Head of caudate nucleus (tissue), 42 donors: ENCODE measurements at regions not wholly inside any gene's neighbourhood (a gene's known extent, or its start where the extent isn't known, plus 50 kb on each side); places are given as distances from the start of the nearest gene placed in this dataset.

Experiments used
- DNase-seq, 42 donors: peaks; one replicate each; pipeline versions ENCODE4 v3.0.0 to v3.0.0-alpha.2; 2020 to 2021; ENCODE audit warnings: mixed read lengths in 7 of 42
- intact Hi-C: fragments of 100-400 bp; cut with DNase I; formaldehyde crosslinking; loops from one replicate; pipeline ENCODE4 v1.15.0; 2022

DNA sequence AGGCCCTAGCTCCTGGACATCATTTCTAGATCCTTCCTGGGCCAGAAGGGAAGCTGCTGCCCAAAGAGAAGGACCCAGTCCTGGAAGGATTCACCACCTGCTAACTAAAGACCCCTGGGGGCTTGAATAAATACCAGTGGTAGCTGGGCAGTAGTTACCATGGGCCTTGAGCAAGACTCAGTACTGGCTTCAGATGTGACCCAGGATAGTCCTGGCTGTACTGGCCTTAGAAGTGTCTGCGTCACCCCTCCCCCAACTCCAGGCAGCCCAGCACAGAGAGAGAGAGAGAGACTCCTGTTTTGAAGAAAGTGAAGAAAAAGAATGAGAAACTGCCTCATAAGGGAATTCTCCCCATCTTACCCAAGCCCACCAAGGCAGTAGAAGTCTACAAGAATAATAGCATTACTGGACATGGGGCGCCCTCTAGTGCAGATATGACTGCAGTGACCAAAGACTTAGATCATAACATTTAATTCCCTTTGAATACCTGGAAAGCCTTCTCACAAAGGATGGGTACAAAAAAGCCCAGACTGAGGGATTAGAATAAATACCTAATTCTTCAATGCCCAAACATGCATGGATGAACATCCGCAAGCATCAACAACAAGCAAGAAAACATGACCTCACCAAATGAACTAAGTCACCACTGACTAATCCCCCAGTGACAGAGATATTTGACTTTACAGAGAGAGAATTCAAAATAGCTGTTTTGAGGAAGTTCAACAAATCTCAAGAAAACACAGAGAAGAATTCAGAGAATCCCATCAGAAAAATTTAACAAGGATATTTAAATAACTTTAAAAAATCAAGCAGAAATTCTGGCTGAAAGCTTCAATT lies 171.8 kb downstream of the HNRNPD start:
- intact Hi-C loops, result loop anchor here (5.0 kb wide), 1 partner anchor 800 kb away; no protein-coding TSS in a partner anchor
- DNase-seq, result peak in 31 of 42 donors; percentile 11 to 76 (median 42)

DNA sequence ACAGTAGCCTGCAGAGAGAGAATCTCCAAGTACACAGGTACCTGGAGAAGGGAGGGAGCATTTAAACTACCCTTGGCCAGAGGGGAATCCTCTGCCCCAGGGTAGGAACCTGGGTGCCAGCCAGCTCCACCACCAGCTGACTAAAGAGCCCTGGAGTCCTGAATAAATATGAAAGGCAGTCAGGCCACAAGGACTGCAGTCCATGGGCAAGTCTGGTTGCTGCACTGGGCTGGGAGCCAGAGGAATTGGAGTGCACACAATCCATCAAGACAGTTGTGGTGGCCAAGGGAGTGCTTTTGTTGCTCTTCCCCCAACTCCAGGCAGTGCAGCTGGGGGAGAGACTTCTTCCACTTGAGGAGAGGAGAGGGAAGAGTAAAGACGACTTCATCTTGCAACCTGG lies 172.5 kb downstream of the HNRNPD start:
- no peak for DNase-seq
- intact Hi-C loops, result loop anchor here (5.0 kb wide), 1 partner anchor 799 kb away; no protein-coding TSS in a partner anchor

DNA sequence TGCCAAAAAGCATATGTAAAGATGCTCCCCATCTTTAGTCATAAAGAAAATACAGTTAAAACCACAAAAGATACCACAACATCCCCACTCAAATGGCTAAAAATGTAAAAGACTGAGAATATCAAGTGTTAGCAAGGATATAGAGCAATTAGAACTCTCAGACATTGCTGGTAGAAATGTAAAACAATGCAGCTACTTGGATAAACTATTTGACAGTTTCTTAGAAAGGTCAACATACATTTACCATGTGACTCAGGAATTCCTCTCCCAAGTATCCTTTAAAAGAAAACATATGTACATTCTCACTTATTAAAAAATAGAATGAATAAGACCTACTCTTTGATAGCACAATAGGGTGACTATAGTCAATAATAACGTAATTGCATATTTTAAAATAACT lies 173.7 kb downstream of the HNRNPD start:
- intact Hi-C loops, result loop anchor here (5.0 kb wide), 1 partner anchor 798 kb away; no protein-coding TSS in a partner anchor
- no peak for DNase-seq

DNA sequence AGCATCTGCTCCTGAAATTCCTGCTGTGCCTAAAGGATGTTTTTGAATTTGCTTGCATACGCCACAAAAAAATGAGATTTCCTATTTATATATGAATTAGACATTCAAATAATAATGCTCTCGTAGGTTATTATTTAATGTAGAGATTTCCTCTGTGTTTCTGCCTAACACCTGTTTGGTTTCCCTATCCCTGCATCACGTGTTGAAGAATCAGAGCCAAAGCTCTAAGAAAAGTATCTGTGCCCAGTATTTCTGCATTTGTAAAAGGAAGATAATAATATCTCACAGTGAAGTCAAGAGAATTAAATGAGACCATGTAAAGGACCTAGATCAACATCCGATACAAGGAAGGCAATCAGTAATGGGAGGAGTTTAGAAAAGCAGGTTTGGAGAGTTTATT lies 179.5 kb downstream of the HNRNPD start:
- intact Hi-C loops, result no loop called here
- DNase-seq, result no peak

DNA sequence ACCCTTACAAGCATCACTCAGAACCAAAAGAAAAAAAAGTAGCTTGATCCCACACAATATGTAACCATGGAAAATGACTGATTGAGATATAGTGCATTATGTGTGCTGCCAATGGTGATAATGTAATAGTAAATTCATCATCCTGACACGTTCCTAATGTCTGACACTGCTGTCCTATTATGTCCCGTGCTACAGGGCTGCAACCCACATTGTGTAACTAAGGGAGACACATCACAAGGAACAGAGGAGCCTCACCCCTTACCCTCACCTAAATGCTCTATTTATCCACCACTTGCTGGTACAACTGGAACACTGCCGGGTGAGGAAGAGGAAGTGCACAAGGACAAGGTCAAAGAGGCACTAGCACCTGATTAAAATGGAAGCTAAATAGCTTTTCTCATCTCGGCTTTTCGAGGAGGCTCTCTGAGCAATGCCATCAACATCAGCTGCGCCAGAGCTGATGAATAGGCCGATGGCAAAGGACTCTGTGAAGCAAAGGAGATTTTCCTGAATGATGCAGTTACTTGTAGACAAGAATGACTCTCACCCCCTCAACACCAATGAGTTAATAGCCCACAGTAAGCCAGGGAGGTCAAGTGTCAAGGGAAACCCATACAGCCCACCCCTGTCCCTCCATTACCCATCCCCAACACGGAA lies 181.6 kb downstream of the HNRNPD start:
- no peak for DNase-seq
- intact Hi-C loops, result no loop called here

DNA sequence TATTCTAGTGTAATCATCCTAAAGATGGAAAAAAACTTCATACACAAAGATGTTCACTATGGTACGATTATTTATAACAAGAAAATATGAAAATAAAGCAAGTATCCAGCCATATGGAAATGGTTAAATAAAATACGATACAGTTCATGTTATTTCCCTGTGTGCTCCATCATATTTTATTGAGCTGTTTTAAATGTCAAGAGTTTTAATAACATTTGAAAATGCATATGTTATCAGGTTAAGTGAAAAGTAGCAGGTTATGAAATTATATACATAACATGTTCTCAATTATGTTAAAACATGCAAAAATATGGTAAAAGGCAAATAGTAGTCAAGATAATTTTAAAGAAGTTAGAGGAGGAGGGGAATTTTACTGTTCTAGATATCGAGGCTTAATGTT lies 192.0 kb downstream of the HNRNPD start:
- no peak for DNase-seq
- intact Hi-C loops, result no loop called here

DNA sequence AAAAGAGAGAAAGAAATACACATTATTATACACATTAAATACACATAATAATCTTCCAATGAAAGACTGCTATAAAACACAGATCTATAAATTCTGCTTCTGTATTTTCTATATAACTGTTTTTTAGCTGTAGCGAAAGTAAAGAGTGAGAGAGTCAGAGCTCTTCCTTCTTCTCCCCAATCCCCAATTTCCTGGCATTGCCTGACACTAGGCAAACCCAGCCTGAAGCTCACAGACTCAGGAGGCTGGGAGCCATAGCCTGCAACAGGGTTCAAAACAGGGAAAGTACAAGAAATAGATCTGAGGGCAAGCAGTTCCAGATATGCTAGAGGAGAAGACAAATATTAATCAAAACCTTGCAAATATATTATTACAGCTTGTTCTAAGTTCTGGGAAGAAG lies 201.6 kb downstream of the HNRNPD start:
- intact Hi-C loops, result no loop called here
- no peak for DNase-seq

DNA sequence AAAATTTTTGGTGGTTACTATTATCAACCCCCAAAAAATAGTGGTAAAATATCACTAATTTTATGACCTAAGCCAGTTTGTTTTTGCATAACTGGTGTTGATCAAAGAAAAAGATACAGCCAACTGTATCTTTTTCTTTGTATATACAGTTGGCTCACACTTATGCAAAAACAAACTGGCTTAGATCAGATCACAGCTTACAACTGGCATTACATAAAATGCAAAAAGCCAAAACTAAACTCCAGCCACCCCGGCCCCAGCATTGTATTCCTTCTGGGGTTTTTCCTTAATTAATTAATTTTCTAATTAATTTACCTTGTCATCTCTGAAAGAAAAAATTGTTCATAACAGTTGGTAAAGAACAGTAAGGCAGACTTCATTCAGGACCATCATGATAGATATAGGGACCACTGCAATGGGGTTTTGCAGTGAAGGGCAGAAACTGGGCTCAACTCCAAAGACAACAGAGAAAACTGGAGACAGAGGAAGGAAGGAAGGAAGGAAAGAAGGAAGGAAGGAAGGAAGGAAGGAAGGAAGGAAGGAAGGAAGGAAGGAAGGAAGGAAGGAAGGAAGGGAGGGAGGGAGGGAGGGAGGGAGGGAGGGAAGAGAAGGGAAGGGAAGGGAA lies 202.1 kb downstream of the HNRNPD start:
- DNase-seq, result no peak
- intact Hi-C loops, result no loop called here

DNA sequence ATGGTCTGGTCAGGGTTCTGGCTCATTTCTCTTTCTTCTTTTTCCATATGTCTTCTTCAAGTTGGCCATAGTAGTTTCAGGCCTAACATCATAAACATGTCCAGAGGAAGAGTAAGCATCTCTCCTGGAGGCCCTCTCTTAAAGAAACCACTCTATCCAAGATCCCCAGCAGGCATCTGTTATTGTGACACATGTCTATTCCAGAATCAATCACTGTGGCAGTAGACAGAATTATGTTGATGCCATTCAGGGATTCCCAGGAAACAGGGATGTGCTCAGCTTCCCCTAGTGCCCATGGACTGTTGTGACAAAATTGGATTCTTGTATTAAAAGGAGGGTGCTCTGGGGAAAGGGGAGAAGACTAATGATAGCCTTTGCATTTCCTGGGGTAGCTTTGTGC lies 224.0 kb downstream of the HNRNPD start:
- DNase-seq, result no peak
- intact Hi-C loops, result no loop called here

DNA sequence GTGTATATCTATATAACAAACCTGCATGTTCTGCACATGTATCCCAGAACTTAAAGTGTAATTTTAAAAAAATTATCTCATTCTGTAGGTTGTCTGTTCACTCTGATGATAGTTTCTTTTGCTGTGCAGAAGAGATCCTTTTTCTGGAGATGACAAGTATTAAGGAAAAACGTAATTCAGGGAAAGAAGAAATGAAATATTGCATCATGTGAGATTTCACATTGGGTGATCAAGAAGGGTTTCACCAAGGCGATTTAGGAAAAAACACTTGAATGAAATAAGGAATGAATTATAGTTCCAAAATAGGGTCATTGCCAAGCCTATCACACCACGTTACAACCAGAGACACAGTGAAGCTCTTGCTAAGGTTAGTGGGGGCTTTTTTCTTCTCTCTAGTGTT lies 227.9 kb downstream of the HNRNPD start:
- intact Hi-C loops, result no loop called here
- DNase-seq, result no peak

DNA sequence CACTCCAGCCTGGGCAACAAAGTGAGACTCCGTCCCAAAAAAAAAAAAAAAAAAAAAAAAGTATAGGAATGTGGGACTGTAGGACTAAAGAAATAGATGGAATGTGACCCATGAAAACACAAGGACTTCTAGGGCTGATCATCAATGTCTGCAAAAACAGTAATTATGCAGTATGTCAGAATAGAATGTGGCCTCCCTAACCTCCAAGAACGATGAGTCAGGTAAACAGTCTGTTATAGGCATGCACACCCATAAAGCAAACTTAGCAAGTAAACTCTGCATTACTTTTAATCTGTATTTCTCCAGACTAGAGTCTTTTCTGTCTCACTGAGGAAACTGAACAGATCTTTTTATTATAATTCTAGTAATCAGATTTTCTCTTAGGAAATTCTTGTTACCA lies 233.4 kb downstream of the HNRNPD start:
- intact Hi-C loops, result no loop called here

DNA sequence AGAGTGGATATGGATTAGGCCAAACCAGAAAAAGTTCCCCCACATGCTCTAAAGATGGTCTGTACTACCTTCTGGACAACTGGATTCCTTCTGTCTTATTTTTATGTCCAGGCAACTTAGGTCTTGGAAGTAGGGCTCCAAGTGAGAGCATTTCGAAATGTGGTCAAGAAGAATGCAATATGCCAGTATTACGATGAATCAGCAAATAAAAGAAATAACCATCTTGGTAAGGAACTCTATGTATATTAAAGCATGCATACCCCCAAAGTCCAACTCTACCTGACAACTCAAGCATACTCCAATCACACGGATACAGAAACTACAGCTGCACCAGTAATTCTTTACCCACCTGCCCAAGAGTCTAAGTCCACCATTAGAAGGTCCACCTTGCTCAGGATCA lies 234.5 kb downstream of the HNRNPD start:
- intact Hi-C loops, result no loop called here
- DNase-seq, result no peak

More for the DNA sequence above, 233.4 kb downstream of the HNRNPD start:
- DNase-seq, result no peak

DNA sequence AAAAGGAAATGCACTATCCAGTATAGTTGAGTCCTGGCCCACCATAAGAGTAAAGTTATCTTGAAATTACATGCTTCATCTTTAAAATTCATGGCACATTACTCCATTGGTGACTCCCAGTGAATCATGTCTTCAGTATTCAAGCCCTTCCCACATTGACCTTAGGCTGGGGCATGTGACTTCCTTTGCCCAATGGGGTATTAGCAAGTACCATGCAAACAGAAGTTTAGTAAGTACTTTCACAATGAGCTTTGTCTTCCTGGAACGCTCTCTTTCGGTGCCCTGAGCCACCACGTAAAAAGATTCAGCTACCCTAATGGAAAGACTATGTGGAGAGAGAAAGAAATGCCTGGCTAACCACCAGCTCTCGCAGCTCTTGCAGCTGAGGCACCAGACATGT lies 235.4 kb downstream of the HNRNPD start:
- no peak for DNase-seq
- intact Hi-C loops, result no loop called here

DNA sequence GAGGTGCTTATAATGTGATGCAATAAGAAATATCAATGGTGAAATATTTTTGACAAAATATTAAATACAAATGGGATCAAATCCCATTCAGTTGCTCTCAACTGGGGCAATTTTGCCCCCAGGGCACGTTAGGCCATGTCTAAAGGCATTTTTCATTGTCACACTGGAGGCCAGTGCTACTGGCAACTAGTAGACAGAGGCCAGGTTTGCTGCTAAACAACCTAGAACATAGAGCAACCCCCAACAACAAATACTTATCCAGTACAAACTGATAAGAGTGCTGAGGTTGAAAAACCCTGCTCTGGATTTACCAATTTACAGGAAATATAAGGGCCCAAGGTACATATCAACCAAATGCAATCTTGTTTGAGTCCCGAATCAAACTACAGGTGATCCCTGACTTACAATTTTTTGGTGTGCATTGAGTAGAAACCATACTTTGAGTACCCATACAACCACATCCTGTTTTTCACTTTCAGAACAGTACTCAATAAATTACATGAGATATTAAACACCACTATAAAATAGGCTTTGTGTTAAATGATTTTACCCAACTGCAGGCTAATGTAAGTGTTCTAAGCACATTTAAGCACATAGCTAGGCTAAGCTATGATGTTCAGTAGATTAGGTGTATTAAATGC lies 237.5 kb downstream of the HNRNPD start:
- intact Hi-C loops, result no loop called here
- no peak for DNase-seq

DNA sequence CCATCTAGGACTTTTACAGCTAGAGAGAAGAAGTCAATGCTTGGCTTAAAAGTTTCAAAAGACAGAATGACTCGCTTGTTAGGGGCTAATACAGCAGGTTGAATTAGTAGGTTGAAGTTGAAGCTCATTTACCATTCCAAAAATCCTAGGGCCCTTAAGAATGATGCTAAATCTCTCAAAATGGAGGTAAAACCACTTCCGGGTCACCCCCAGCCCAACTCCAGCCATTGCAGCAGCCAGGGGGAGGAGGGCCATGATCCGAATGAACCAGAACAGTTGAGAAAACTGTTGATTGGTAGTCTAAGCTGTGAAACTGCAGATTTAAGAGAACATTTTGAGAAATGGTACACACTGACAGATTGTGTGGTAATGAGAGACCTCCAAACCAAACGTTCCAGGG lies 245.4 kb downstream of the HNRNPD start:
- intact Hi-C loops, result no loop called here
- no peak for DNase-seq

DNA sequence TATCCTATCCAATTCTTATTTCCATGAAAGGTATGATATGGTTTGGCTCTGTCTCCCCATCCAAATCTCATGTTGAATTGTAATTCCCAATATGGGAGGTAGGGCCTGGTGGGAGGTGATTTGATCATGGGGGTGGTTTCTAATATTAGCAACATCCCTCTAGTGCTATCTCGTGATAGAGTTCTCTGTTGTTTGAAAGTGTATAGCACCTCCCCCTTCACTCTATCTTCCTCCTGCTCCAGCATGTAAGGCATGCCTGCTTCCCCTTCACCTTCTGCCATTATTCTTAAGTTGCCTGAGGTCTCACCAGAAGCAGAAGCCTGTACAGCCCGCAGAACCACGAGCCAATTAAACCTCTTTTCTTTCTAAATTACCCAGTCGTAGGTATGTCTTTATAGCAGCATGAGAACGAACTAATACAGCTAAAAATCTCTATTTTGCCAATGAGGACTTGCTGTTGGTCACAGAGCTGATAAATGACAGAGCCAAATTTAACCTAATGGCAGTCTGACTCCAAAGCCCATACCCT lies 247.2 kb downstream of the HNRNPD start:
- intact Hi-C loops, result no loop called here
- no peak for DNase-seq

DNA sequence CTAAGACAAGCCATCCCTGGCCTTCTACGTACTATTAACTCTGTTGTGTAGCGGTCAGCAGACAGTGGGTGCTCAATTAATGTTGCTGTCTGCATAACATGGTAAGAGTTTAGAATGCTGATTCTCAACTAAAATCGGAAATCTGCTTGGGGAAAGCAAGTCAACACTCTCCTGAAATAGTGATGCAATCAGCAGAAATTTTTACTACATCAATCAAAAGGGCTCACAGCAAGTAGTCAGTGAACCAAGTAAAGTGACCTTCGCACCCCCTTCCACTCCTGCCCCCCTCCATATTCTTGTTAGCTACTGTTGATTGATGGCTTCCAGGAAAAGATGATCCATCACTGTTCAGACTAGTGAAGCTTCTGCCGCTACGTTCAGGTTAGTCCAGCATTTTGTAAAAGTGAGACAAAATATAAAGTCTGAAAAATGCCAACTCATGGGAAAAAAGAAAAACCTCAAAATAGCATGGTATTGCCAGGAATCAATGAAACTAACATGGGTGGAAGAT lies 247.9 kb downstream of the HNRNPD start:
- no peak for DNase-seq
- intact Hi-C loops, result no loop called here

DNA sequence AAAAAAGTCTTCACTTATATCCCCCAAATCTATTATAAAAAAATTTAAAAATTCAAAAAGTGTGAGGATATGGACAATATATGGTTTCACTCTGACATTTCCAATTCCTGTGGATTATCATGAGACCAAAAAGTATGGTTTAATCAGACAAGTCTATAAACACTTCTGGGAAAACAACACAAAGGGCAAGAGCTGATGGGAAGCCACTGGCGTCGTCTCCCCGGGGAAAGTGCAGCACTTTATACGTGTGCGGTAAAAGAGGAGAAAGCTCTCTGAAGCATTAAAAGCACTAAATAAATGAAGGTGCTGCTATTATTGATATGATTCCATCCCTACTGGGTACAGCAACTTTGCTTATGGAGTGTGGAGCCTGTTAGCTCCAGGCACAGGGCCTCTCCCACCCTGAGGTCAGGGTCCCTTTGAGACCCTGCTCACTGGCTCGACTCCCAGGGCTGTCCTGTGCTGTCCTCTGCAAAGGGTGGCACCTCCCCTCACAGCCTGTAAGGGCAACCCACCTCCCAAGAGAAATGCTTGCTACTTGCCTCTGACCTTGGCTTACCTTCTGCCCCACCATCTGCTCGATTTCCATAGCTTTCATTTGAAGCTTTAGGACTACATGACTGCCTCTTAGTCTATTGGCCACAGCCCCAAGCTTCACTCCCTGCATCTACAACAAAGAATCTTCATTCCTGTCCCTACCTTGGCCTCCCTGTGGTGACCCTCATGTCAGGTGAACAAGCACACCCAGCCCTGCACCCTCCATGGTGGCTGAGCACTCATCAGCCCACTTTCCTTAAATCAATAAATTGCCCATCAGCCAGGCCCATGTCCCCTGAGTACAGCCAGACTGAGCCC lies 248.6 kb downstream of the HNRNPD start:
- intact Hi-C loops, result no loop called here
- no peak for DNase-seq
